ENCODE measurements at regions not wholly inside any gene's neighbourhood (a gene's known extent, or its start where the extent isn't known, plus 50 kb on each side); places are given as distances from the start of the nearest gene placed in this dataset.

DNA sequence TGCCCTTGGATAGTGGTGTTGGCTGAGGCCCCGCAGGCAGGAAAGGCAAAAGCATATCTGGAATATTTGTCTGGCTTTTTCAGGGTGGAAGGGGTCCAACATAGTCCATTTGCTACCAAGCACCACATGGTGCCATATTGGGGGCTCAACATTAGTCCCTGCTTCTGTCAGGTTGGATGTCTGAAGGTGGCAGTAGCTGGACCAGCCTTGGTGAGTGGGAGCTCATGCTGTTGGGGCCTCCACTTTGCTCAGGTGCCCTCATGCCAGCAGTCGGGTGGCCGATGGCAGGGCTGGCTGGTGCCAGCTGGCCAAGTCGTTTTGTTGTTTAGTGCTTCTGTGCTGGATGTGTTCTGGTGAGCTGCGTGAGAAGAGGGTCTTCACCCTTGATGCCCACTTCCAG lies 135.3 kb downstream of the PAPOLA start:
- in situ Hi-C loops (cut with HindIII; ENCODE audit: low sequenced_read_pairs), result no loop called here

DNA sequence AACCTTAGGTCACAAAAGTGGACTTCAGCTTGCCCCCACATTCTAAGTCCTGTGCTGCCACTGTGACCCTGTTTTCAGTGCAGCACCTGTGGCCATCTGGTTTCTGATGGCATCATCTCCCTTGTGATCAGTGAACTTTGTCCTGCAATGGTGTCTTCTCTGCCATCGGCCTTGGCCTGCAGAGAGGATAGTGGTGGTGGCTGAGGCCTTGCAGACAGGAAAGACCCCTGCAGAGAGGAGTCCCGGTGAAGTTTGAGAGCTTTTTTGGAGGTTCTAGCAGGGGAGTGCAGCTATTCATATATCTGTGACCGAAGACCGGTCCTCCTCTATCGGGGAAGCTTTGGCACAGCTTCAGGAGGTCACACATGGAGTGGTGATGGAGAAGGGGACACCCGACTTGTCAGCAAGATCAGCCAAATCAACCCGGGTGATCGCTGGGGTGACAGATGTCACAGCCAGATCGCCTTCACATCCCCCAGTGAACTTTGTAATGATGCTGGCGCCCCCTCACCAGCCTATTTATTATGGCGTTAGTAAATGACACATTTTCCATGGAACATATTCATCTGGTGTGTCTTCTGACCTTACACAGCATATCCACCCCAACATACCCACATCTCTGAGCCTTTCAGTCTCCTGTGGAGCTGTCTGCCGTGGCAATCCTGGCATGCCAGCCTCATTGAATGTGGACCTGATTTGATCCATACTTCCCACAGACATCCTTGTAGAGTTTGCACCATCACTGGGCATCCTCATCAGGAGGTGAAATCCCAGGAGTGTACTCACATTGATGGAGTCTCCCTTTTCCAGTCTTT lies 136.1 kb downstream of the PAPOLA start:
- in situ Hi-C loops (cut with HindIII; ENCODE audit: low sequenced_read_pairs), result no loop called here

DNA sequence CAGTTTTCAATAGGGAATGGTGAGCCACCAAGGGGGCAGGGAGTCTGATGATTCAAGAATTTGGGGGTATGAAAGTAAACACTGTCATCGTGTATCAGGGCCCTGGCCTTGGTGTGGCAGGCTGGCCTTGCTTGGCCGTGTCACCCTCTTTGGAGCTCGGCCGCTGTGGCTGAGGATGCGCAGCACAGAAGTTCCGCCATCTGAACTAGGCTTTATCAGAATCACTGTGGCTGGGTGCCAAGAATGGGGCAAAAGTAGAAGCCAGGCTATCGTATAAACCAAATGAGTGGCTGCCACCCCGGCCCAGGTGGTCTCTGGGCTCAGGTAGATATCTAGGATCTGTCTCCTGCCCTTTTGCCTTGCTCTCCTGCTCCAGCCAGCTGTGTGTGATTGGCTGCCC lies 137.4 kb downstream of the PAPOLA start:
- in situ Hi-C loops (cut with HindIII; ENCODE audit: low sequenced_read_pairs), result no loop called here

DNA sequence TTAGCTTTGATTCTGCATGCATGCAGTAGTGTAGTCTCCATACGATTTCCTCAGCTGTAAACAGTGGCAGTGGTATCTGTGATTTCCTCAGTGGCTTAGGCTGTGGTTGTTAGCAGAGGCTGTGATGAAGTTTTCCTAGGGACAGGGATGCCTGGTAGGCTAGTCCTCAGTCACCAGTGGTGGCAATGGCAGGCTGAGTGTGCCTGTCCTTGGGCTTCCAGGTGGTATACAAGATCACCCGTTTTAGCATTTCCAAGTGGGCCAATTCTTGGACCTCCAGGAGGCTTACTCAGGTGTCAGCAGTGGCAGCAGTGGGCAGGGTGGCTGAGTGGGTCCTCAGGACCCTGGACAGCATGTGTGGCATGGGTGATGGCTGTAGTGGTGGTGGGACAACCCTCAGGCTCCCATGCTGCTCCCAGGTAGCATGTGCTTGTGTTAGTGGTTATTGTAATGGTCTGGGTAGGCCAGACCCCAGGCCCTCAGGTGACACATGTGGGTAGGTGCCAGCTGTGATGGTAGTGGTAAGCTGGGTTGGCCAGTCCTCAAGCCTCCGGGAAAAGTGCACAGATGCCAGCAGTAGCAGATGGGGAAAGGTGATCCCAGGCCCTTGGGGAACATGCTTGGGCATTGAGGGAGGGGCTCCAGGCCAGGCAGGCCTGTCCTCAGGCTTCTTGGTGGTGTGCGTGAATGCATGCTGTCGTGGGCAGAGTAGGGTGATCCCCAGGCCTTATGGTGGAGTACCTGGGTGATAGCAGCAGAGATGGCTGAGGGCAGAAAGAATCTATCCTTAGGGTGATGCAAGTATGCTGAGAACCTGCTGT lies 146.5 kb downstream of the PAPOLA start:
- in situ Hi-C loops (cut with HindIII; ENCODE audit: low sequenced_read_pairs), result loop anchor here (5.0 kb wide), 1 partner anchor 36 kb away; no protein-coding TSS in a partner anchor

DNA sequence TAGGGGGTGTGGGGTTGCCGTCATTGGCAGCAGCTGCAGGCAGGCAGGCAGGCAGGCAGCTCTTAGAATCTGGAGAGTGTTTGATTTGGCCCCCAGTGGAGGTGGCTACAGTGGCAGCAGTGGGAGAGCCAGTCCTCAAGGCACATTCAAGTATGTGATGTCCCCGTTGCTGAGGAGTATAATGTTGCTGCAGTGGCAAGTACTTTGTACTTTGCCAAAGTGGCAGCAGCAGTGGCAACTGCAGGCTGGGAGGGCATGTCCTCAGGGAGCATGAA lies 147.1 kb downstream of the PAPOLA start:
- in situ Hi-C loops (cut with HindIII; ENCODE audit: low sequenced_read_pairs), result loop anchor here (5.0 kb wide), 1 partner anchor 37 kb away; no protein-coding TSS in a partner anchor

DNA sequence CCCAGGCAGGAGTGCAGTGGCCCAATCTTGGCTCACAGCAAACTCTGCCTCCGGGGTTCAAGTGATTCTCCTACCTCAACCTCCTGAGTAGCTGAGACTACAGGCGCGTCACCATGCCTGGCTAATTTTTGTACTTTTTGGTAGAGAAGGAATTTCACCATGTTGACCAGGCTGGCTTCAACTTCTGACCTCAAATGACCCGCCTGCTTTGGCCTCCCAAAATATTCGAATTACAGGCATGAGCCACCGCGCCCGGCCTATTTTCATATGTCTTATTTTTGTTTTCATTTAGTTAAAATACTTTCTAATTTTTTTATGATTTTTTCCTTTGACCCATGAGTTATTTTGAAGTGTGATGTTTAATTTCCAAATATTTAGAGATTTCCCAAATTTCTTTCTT lies 143.6 kb upstream of the VRK1 start:
- in situ Hi-C loops (cut with HindIII; ENCODE audit: low sequenced_read_pairs), result no loop called here

DNA sequence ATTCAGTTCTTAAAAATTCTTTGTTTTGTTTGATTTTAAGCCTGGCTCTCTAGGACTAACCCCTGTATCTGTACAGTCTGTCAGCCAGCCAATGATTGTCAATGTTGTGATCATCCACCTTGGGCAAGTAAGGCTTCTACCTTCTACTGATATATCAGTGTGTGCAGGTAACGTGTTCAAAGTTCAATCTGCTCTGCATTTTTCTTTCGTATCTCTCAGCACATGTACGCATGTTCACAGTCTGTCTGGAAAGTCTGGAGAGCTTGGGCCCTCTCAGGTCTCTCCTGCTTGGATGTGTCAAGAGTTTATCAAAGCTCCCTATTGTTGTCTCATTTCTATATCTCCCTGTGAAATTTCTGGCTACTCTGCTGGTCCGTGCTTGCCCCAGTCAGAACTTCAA lies 138.6 kb upstream of the VRK1 start:
- in situ Hi-C loops (cut with HindIII; ENCODE audit: low sequenced_read_pairs), result no loop called here

DNA sequence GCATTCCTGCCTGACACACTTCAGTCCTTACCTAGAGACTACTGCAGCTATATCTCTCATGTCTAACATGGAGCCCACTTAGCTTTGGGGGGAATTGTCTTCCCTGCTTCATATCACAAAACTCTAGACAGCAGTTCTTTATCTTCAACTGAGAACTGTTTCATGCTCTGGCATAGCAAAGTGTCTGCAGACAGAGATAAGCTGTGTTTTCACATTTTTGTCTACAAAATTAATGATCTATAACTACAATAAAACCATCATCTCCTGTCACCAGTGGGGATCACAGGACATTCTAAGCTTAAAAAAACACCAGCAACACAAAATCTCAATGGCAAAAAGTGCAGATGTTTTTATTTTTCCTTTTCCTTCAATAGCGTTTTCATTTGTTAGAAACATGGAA lies 137.1 kb upstream of the VRK1 start:
- in situ Hi-C loops (cut with HindIII; ENCODE audit: low sequenced_read_pairs), result no loop called here

DNA sequence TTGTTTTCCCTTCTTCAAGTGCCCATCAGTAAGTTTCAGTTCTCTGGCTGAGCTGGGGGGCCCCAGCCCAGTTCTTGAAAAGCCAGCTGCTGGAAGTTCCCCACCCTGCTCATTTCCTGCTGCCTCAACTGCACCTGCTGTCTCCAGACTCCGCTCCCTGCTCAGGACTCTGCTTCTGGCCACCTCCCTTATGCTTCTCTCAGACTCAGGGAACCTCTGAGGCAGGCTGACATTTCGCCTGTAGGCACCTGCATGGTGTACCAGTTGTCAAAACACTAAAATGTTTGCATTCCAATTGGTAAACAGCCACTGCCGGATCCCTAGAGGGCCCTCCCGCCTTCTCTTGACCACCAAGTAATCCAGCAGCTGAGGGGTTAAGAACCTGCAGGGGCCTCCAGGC lies 136.5 kb upstream of the VRK1 start:
- in situ Hi-C loops (cut with HindIII; ENCODE audit: low sequenced_read_pairs), result no loop called here

DNA sequence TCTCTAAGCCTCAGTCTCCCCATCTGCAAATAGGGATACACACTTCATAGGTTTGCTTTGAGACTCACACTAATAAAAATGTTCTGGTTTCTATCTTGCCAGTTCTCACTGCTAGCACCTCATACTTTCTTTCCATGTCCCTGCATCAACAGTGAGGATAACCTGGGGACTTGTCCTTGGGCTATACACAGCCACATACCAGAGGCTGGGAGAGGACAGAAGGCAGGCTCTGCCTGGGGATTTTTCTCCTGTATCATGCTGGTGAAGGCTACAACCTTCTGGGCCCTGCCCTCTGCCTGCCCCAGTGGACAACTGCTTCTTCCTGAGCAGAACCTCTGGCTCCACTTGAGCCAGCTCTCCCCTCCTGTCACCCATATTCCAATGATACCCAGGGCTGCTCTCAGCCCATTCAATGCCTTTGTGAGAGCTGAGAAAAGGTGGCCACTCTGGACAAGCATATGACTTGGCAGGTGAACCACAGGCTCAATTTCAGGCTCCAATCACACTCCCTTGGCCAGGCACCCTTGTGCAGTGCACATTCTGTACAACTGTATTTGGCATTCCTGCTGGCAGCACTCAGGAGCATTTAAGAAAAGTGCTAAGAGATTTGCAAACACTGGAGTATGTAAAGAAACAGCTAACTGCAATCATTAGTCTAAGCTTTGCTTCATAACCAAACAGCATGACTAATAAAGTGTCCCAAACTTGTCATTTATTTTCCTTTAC lies 135.8 kb upstream of the VRK1 start:
- in situ Hi-C loops (cut with HindIII; ENCODE audit: low sequenced_read_pairs), result no loop called here

DNA sequence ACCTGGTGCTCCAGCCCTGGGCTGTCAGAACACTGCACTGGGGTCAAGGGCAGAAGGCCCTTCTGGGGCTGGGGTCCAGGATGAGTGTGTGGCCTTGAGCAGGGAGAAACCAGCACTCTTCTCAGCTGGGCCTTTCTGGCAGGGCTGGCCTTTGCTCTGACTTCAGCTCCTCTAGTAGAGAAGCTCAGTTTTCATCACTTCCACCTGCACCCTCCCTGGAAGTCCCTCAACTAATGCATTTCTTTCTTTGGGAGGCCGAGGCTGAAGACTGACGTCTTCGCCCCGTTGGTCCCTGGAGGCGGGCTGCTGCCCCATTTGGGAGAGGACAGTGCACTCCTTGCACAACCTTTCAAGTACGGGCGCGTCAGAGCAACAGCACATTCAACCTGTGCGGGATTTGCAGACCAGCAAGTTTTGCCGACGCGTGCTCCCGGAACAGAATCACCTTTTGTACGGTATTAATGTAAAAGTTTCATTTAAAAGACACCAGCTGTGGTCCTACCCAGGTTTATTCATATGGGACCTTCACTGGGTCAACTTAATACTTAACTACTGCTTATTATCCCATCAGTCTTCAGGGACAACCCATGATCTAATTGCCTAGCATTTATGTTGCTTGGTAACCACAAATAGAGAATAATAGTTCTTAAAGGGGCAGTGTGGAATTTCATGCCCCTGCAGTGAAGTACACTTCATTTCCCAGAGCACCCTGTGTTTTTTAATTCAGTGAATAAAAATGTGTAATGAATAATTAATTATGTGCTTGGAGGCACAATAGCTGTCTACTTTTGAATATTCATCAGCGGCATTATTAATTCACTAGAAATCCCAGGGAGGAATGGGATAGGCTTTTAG lies 134.8 kb upstream of the VRK1 start:
- in situ Hi-C loops (cut with HindIII; ENCODE audit: low sequenced_read_pairs), result no loop called here

DNA sequence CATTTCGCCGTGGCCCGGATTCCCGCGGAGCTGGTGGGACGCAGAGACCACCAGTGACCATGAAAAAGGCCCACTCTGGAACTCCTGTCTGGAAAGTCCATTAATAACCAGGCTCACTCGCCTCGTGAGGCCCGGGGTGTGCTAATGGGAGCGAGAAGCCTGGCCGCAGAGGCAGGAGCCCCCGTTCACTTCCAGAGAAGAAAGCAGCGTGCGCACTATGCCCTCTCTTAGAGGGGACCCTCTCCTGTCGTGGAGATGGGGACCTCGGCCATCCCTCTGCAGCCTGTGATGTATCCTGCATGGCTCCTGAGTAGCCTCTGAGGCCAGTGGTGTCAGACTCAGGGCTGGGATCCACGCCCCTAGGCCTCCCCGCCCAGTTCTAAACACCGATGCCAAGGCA lies 134.1 kb upstream of the VRK1 start:
- in situ Hi-C loops (cut with HindIII; ENCODE audit: low sequenced_read_pairs), result no loop called here

DNA sequence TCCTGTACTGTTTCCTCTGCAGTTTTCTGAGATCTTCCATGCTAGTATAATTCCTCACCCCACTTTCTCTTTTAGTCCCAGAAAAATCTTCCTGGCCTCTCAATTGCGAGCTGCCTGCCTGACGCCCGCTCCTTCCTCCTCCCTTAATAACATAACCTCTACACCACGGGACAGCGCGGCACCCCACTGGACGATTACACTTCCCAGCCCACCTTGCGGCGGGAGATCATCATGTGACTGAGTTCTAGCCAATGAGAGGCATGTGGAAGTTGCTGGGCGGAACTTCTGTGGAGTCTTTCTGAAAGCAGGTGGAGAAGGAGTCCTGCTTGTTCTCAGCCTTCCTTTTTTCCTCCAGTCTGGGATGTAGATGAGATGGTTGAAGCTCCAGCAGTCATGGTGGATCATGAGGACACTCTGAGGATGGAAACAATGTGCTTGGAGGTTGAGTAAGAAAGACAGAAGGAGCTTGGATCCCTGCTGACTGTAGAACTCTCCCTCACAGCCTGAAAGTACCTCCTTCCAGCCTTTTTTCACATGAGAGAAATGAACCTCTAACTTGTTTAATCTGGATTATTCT lies 133.6 kb upstream of the VRK1 start:
- in situ Hi-C loops (cut with HindIII; ENCODE audit: low sequenced_read_pairs), result no loop called here

DNA sequence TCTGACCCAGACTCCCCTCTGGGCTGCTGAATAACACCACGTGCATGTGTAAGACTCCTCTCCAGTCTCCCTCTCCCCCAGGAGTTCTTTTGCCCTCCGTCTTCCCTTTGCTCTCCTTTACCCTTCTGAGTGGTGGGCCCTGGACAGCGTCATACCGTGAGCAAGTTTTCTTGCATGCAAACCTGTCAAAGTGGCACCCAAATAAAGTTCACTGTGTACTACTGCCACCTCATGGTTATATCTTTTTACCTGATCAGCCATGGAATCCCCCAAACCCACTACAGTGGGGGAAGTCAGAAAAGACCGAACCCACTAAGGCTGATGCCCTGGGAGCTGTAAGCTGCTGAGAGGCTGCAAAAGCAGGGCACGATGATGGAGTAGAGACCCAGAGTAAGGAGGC lies 131.1 kb upstream of the VRK1 start:
- in situ Hi-C loops (cut with HindIII; ENCODE audit: low sequenced_read_pairs), result no loop called here

DNA sequence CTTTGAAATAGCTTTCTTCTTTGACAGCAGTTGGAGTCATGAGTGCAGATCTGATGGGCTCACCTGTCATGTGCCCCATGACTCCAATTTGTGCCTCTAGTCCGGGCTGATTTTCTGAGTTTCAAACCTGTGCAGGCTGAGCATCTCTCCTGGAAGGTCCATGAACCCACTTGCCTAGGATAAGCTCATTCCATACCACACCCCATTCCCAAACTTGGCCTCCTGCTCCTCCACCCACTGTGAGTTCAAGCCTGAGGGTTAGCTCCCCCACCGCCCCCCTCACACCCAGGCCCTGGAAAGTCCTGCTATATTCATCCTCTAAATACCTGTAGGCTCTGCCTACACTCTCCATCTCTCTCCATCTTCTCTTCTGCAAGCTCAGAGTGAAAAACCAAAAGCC lies 126.8 kb upstream of the VRK1 start:
- in situ Hi-C loops (cut with HindIII; ENCODE audit: low sequenced_read_pairs), result no loop called here

DNA sequence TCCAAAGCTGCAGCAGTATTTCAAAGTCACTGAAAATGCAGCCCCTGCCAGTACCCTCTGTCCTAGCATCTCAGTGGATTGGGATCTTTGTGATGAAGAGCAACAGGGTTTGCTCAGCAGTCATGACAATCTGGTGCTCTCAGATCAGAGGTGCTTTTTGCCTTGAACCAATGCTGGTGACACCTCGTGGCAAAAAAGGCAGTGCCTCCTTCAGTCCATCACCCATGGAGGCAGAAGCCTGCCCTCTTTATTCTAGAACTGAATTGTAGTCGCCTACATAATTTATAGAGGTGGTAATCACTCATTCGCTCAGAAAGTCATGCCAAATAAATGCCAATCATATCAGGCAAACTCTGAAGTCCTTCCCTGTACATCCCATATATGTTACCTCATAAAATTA lies 126.0 kb upstream of the VRK1 start:
- in situ Hi-C loops (cut with HindIII; ENCODE audit: low sequenced_read_pairs), result no loop called here

DNA sequence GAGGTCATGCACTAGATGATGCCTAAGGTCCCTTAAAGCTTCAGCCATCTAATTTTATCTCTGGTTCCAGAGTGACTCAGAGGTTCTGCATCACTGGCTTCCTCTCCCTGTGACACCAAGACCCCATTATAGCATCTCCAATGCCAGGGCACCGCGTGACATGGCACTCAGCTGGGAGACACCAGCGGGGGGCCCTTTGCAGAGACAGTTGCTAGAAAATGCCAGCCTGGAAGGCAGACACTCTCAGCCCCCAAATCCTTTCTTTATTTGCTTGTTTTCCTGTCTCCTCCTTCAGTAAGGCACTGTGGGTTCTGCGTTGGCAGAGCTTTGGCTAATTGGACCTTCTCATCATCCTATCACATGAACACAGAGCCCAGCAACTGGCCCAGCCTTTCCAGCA lies 123.5 kb upstream of the VRK1 start:
- in situ Hi-C loops (cut with HindIII; ENCODE audit: low sequenced_read_pairs), result no loop called here

DNA sequence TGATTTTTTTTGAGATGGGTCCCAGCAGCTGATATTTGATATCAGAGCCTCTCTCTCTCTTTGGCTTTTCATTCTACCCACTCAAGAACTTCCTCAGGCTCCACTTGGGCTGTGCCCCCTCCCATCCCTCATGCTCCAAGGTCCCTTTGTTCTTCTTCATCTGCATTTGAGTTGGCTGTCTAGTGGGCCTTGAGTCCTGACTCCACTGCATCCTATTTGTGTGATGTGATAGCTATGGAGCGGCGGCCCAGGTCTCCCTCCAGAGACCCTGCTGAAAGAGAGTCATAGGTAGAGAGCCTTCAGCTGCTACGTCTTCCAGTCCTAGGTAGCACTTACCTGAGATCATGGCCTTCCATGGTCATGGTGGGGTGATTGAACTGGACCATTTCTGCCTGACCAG lies 123.1 kb upstream of the VRK1 start:
- in situ Hi-C loops (cut with HindIII; ENCODE audit: low sequenced_read_pairs), result no loop called here

DNA sequence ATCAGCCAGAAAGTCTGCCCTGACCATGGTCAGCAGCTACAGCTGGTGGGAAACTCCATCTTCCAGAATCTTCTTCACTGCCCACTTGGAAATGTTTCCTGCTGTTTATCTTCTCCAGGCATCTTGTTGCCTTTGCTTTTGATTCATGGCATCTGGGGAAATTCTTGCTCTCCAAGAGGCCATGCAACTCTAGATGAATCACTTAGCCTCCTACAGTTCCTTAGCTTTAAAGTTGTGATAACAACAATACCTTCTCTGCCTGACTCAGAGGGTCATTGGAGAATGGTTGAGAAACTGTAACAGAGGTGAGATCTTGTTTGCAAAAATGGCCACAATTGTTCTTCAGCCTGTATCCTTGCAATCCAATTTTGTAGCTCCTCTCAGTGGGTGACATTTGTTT lies 121.0 kb upstream of the VRK1 start:
- in situ Hi-C loops (cut with HindIII; ENCODE audit: low sequenced_read_pairs), result loop anchor here (5.0 kb wide), 1 partner anchor 86 kb away; no protein-coding TSS in a partner anchor

DNA sequence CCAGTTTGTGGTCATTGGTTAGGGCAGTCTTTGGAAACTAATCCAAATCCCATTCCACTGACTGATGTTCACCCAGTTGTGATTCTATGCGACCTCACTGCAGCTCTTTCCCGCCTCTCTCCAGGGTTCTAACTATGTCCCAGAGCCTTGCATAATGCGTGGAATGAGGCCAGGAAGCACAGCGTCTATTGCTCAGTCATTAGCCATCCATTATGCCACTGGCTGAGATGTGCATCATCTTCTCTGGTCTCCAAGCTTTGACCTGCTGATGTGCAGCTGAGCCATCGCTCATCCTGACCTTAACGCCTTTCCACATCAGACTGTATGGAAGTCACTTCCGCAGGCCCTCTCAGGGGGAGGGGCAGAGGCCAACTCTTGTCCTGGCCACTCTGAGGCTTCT lies 115.4 kb upstream of the VRK1 start:
- in situ Hi-C loops (cut with HindIII; ENCODE audit: low sequenced_read_pairs), result no loop called here

All from endothelial cell of hepatic sinusoid (primary cell).